Smooth muscle cell (in vitro differentiated cells): ENCODE measurements at regions not wholly inside any gene's neighbourhood (a gene's known extent, or its start where the extent isn't known, plus 50 kb on each side); places are given as distances from the start of the nearest gene placed in this dataset.

ENCODE experiments used
- DNase-seq: peaks from one replicate; lab custom pipeline; 2025; ENCODE audit not compliant: unreplicated experiment; lab: John Stamatoyannopoulos, UW
- H2AFZ ChIP-seq: fragments of 200-600 bp; sonication (generic); 2 replicates; pipeline ENCODE4 v1.6.0; 2016; ENCODE audit warnings: antibody characterized with exemption, low read depth, mild to moderate bottlenecking
- H3F3A ChIP-seq: fragments of 200-600 bp; sonication (generic); 2 replicates; pipeline ENCODE4 v1.6.0; 2017; ENCODE audit warnings: antibody characterized with exemption, low read depth
- H3K27ac ChIP-seq: fragments of 200-600 bp; sonication (generic); 2 replicates; pipeline ENCODE4 v1.5.1; 2016; ENCODE audit warnings: low read depth, mild to moderate bottlenecking
- H3K27me3 ChIP-seq: fragments of 200-600 bp; sonication (generic); 2 replicates; pipeline ENCODE4 v1.6.1; 2016; ENCODE audit warnings: low read depth, mild to moderate bottlenecking
- H3K36me3 ChIP-seq: fragments of 200-600 bp; sonication (generic); 2 replicates; pipeline ENCODE4 v1.5.1; 2016; ENCODE audit warnings: low read depth
- H3K4me1 ChIP-seq: fragments of 200-600 bp; sonication (generic); 2 replicates; pipeline ENCODE4 v1.5.1; 2016; ENCODE audit warnings: low read depth
- H3K4me2 ChIP-seq: fragments of 200-600 bp; sonication (generic); 2 replicates; pipeline ENCODE4 v1.6.0; 2016; ENCODE audit warnings: mild to moderate bottlenecking
- H3K4me3 ChIP-seq: fragments of 200-600 bp; sonication (generic); 2 replicates; pipeline ENCODE4 v1.5.1; 2016; ENCODE audit warnings: mild to moderate bottlenecking
- H3K79me2 ChIP-seq: fragments of 200-600 bp; sonication (generic); 2 replicates; pipeline ENCODE4 v1.6.0; 2016; ENCODE audit warnings: low read depth, mild to moderate bottlenecking
- H3K9ac ChIP-seq: fragments of 200-600 bp; sonication (generic); 2 replicates; pipeline ENCODE4 v1.6.0; 2016; ENCODE audit warnings: low read depth
- H3K9me3 ChIP-seq: fragments of 200-600 bp; sonication (generic); replicated peaks from 2 replicates; pipeline ENCODE4 v1.5.1; 2016; ENCODE audit warnings: low read depth
- H4K20me1 ChIP-seq: fragments of 200-600 bp; sonication (generic); 2 replicates; pipeline ENCODE4 v1.6.0; 2016; ENCODE audit warnings: low read depth
- CTCF ChIP-seq: fragments of 200-600 bp; sonication (generic); IDR thresholded peaks from 2 replicates; pipeline ENCODE4 v1.5.1; 2017; ENCODE audit warnings: borderline replicate concordance, mild to moderate bottlenecking, antibody characterized with exemption; ENCODE audit not compliant: insufficient read depth, poor library complexity, severe bottlenecking
- whole genome bisulfite sequencing: methylation state at CpG from one replicate; pipeline ENCODE4 v1.1.7; 2016; ENCODE audit warnings: low lambda C conversion rate; 5-methylcytosine and 5-hydroxymethylcytosine counted together

DNA sequence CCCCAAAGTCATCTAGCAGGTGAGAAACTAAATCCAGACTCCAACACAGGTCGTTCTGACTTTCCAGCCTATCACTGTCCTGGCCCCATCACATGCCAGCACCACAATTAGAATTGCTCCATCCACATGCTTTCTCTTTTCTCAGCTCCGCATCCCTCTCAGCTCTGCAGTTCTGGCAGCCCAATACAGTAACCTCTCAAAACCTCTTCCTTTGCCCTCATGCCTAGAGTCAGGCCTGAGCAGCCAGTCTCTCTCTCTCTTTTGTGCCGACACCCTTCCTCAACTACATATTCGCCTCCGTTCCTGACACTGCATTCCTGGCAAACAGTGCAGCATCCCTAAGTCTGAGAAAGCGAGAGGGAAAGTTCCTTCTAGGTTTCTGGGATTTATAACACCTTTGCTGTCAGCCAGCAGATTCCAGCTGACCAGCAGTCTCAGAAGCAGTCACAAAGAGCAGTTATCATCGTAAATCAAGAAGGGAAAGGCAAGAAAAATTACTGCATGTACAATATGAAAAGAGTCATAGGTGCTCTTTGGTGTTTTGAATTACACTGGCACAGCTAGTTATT is 258.0 kb downstream of the FAT3 start:
- TF ChIP-seq CTCF: no peak
- Histone ChIP-seq H3K4me1 (no peaks in the 10 kb centered on the region), H3F3A (no peaks in the 10 kb centered on the region), H3K36me3 (no peaks in the 10 kb centered on the region), H3K9ac (no peak overlapping the region), H3K4me2 (no peak overlapping the region), H3K27ac (no peak overlapping the region), H4K20me1 (no peaks in the 10 kb centered on the region), H3K9me3 (no peaks in the 10 kb centered on the region), H3K4me3 (no peak overlapping the region), H2AFZ (no peak overlapping the region), H3K79me2 (no peaks in the 10 kb centered on the region), H3K27me3 (no peaks in the 10 kb centered on the region)
- 76% methylated on average over 7 of the region's 7 CpGs for WGBS
- DNase-seq: no peak

GRCh38 chr11:92484570-92484969 is 260.0 kb downstream of the FAT3 start:
- Histone ChIP-seq H3K9ac (no peak overlapping the region), H4K20me1 (no peaks in the 10 kb centered on the region), H3K4me2 (no peak overlapping the region), H3K79me2 (no peaks in the 10 kb centered on the region), H3K27ac (no peak overlapping the region), H3K9me3 (no peaks in the 10 kb centered on the region), H3F3A (no peaks in the 10 kb centered on the region), H3K4me3 (no peak overlapping the region), H3K4me1 (no peaks in the 10 kb centered on the region), H3K27me3 (no peaks in the 10 kb centered on the region), H3K36me3 (no peaks in the 10 kb centered on the region), H2AFZ (no peak overlapping the region)
- no peak for TF ChIP-seq CTCF
- DNase-seq: no peak
- WGBS: 98% methylated on average over 4 of the region's 4 CpGs

DNA sequence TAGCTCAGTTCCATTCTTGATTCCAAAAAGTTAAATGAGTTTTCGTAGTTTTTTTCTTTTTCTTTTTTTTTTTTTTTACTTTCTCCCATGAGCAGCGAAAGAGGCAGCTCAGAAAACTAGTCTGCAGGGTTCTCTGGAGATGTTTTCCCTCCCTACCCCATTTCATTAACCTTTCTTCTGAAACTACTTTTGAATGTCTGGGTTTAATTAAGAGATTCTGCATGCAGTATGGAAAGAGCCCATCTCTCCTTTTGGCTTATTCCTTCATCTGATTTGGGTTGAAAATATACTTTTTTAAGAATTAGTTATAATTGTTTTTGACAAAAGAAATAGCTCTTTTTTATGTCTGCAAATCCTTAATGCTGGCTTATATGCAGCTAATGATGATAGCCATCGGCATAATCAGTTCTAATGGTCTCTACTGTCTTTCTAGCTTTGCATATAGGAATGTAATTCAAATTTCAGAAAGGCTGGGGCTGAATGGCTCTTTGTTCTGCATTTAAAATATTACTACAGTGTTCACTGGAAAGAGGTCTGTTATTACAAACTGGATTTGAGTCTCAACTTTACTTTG is 265.3 kb downstream of the FAT3 start:
- no peaks in the 10 kb centered on the region for H4K20me1 ChIP-seq
- H3F3A ChIP-seq: no peaks in the 10 kb centered on the region
- H3K27ac ChIP-seq: no peak overlapping the region
- no peaks in the 10 kb centered on the region for H3K79me2 ChIP-seq
- H3K4me1 ChIP-seq: no peaks in the 10 kb centered on the region
- H3K27me3 ChIP-seq: no peaks in the 10 kb centered on the region
- H3K36me3 ChIP-seq: no peaks in the 10 kb centered on the region
- no peak overlapping the region for H3K9ac ChIP-seq
- no peak for TF ChIP-seq CTCF
- no peaks in the 10 kb centered on the region for H3K9me3 ChIP-seq
- 94% methylated on average over 3 of the region's 3 CpGs for WGBS
- H2AFZ ChIP-seq: no peak overlapping the region
- no peak overlapping the region for H3K4me2 ChIP-seq
- H3K4me3 ChIP-seq: no peak overlapping the region
- DNase-seq: no peak

- H3K9ac ChIP-seq: no peak overlapping the region
- no peak overlapping the region for H2AFZ ChIP-seq
- no peak for DNase-seq
- no peaks in the 10 kb centered on the region for H3K9me3 ChIP-seq
- 89% methylated on average over 1 of the region's 1 CpG for WGBS
- no peaks in the 10 kb centered on the region for H3K79me2 ChIP-seq
- no peak overlapping the region for H3K27ac ChIP-seq
- TF ChIP-seq CTCF: no peak
- no peaks in the 10 kb centered on the region for H3K4me1 ChIP-seq
- H3K27me3 ChIP-seq: no peaks in the 10 kb centered on the region
- H3F3A ChIP-seq: no peaks in the 10 kb centered on the region
- H3K36me3 ChIP-seq: no peaks in the 10 kb centered on the region
- H3K4me3 ChIP-seq: no peak overlapping the region
- no peak overlapping the region for H3K4me2 ChIP-seq
- no peaks in the 10 kb centered on the region for H4K20me1 ChIP-seq
These were observed 267.8 kb downstream of the FAT3 start for GRCh38 chr11:92492372-92492771.
